ENCODE measurements at regions not wholly inside any gene's neighbourhood (a gene's known extent, or its start where the extent isn't known, plus 50 kb on each side); places are given as distances from the start of the nearest gene placed in this dataset.

GRCh38 chr16:72264771-72265170, 92.8 kb upstream of the PMFBP1 start:
- no peak for DNase-seq (ENCODE audit: low spot score)
- TF ChIP-seq, protein P1, sequence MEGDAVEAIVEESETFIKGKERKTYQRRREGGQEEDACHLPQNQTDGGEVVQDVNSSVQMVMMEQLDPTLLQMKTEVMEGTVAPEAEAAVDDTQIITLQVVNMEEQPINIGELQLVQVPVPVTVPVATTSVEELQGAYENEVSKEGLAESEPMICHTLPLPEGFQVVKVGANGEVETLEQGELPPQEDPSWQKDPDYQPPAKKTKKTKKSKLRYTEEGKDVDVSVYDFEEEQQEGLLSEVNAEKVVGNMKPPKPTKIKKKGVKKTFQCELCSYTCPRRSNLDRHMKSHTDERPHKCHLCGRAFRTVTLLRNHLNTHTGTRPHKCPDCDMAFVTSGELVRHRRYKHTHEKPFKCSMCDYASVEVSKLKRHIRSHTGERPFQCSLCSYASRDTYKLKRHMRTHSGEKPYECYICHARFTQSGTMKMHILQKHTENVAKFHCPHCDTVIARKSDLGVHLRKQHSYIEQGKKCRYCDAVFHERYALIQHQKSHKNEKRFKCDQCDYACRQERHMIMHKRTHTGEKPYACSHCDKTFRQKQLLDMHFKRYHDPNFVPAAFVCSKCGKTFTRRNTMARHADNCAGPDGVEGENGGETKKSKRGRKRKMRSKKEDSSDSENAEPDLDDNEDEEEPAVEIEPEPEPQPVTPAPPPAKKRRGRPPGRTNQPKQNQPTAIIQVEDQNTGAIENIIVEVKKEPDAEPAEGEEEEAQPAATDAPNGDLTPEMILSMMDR (IDR thresholded peaks at IDR 0.05): no peak
- TF ChIP-seq POLR2A (IDR thresholded peaks at IDR 0.05): no peak
- no peak for TF ChIP-seq POLR2AphosphoS5 (IDR thresholded peaks at IDR 0.05)
- WGBS: 48% methylated on average over 2 of the region's 2 CpGs
- intact Hi-C loops (cut with DNase I): no loop called here
- Histone ChIP-seq H3K4me1 (replicated peaks) (no peaks in the 10 kb centered on the region), H3K4me3 (no peak overlapping the region), H3K9me3 (no peaks in the 10 kb centered on the region), H3K27me3 (replicated peaks; ENCODE audit: insufficient read depth) (no peaks in the 10 kb centered on the region), H3K36me3 (no peaks in the 10 kb centered on the region), H3K27ac (no peak overlapping the region)

DNA sequence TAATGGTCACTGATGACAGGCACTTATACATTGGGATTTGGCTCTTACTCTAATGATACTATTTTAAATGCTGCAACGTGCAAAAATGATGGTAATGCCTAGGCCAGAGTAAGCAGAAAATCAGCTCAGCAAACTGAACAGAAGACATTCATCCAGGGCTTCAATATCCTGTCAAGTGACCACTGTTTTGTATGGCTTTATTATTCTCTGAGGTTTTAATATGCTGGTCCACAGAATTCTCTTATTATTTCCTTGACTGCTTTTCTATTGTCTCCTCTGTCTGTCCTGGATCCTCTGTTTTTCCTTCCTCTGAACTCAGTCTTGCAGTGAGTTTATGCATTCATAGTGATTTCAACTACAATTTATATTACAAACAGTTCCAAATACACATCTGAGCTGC, 90.8 kb upstream of the PMFBP1 start:
- intact Hi-C loops (cut with DNase I): no loop called here
- no peak overlapping the region for H3K4me3 ChIP-seq
- H3K36me3 ChIP-seq: no peaks in the 10 kb centered on the region
- H3K27me3 ChIP-seq (replicated peaks; ENCODE audit: insufficient read depth): no peaks in the 10 kb centered on the region
- no peaks in the 10 kb centered on the region for H3K4me1 ChIP-seq (replicated peaks)
- DNase-seq (ENCODE audit: low spot score): no peak
- H3K27ac ChIP-seq: no peak overlapping the region
- TF ChIP-seq, protein P1 (IDR thresholded peaks at IDR 0.05): no peak
- TF ChIP-seq POLR2A (IDR thresholded peaks at IDR 0.05): no peak
- no peak for TF ChIP-seq POLR2AphosphoS5 (IDR thresholded peaks at IDR 0.05)
- no peaks in the 10 kb centered on the region for H3K9me3 ChIP-seq
- WGBS: 83% methylated on average over 1 of the region's 1 CpG

DNA sequence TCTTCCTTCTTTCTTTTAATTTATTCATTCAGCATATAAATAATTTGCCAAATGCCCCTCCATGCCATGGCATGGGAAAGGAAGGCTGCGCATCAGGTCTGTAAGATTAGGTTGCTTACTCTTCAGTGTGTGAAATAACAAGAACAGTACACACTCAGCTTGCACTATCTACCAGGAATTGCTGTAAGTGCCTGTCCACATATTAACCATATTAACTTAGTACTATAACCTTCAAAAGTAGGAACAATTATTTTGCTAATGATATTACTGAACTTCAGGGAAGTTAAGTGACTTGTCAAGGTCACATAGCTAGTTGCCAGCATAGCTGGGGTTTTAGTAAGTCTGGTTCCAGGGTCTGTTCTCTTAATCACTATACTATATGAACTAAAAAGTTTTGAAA, 89.2 kb upstream of the PMFBP1 start:
- no peaks in the 10 kb centered on the region for H3K4me1 ChIP-seq (replicated peaks)
- TF ChIP-seq, protein P1 (IDR thresholded peaks at IDR 0.05): no peak
- TF ChIP-seq POLR2A (IDR thresholded peaks at IDR 0.05): no peak
- TF ChIP-seq POLR2AphosphoS5 (IDR thresholded peaks at IDR 0.05): no peak
- no peaks in the 10 kb centered on the region for H3K9me3 ChIP-seq
- 95% methylated on average over 1 of the region's 1 CpG for WGBS
- H3K36me3 ChIP-seq: no peaks in the 10 kb centered on the region
- no peak for DNase-seq (ENCODE audit: low spot score)
- H3K27ac ChIP-seq: no peak overlapping the region
- H3K27me3 ChIP-seq (replicated peaks; ENCODE audit: insufficient read depth): no peaks in the 10 kb centered on the region
- H3K4me3 ChIP-seq: no peak overlapping the region
- intact Hi-C loops (cut with DNase I): no loop called here

GRCh38 chr16:72256398-72257066, 84.6 kb upstream of the PMFBP1 start:
- TF ChIP-seq, protein P1 (IDR thresholded peaks at IDR 0.05): no peak
- TF ChIP-seq POLR2AphosphoS5 (IDR thresholded peaks at IDR 0.05): no peak
- no peak for TF ChIP-seq POLR2A (IDR thresholded peaks at IDR 0.05)
- intact Hi-C loops (cut with DNase I): no loop called here
- no peak for DNase-seq (ENCODE audit: low spot score)
- H3K27ac ChIP-seq: no peak overlapping the region
- no peaks in the 10 kb centered on the region for H3K27me3 ChIP-seq (replicated peaks; ENCODE audit: insufficient read depth)
- H3K9me3 ChIP-seq: no peaks in the 10 kb centered on the region
- 87% methylated on average over 2 of the region's 2 CpGs for WGBS
- no peaks in the 10 kb centered on the region for H3K4me1 ChIP-seq (replicated peaks)
- no peak overlapping the region for H3K4me3 ChIP-seq
- no peaks in the 10 kb centered on the region for H3K36me3 ChIP-seq

DNA sequence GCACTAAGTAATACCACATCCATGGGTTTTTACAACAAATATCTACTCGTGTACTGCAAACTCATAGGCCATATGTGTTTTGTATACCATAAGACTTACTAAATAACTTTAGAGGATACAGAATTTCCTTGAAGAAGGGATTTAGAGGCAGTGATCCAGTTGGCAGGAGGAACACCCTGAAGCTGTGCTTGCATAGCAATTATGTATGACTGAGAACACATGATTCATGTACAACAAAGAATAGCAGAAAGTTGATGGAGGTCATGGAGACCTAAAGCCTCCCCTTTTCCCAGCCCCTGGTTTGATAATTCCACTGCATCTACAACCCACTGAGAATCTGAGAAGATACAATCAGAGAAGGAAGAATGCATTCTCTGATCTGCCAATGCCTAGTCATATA, 83.8 kb upstream of the PMFBP1 start:
- Histone ChIP-seq H3K4me3 (no peak overlapping the region), H3K27ac (no peak overlapping the region), H3K9me3 (no peaks in the 10 kb centered on the region), H3K36me3 (no peaks in the 10 kb centered on the region), H3K27me3 (replicated peaks; ENCODE audit: insufficient read depth) (no peaks in the 10 kb centered on the region), H3K4me1 (replicated peaks) (no peaks in the 10 kb centered on the region)
- TF ChIP-seq, protein P1 (IDR thresholded peaks at IDR 0.05): no peak
- TF ChIP-seq POLR2A (IDR thresholded peaks at IDR 0.05): no peak
- TF ChIP-seq POLR2AphosphoS5 (IDR thresholded peaks at IDR 0.05): no peak
- DNase-seq (ENCODE audit: low spot score): no peak
- WGBS: 97% methylated on average over 1 of the region's 1 CpG
- intact Hi-C loops (cut with DNase I): no loop called here
